ENCODE measurements at regions not wholly inside any gene's neighbourhood (a gene's known extent, or its start where the extent isn't known, plus 50 kb on each side); places are given as distances from the start of the nearest gene placed in this dataset.

DNA sequence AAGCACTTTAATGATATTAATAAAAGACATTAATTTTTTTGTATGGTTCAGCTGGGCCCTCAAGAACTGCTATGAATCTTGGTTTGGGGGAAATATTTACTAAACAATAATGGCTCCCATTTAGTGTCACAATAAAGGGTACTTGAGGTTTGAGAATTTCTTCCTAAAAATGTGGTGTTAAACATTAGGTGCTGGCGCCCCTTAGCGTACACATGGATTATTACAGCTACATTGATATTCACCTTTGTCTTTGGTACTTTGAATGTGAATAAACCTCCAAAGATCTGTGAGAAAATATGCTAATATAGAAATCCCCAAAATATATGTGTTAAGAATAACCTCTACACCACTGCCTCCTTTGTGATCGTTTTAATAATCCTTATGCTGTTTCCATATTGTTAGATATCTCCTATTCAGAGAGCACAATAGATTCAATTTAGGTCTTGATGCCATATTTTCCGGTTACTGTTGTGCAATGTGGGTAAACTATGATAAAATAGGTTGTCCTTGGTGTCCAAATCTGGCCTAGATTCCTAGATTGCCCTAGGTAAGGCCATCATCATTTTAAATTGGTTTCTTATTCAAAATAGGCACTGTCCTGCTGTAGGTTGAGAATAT lies 161.8 kb upstream of the CACNA2D1 start:
- TF ChIP-seq, protein P1, sequence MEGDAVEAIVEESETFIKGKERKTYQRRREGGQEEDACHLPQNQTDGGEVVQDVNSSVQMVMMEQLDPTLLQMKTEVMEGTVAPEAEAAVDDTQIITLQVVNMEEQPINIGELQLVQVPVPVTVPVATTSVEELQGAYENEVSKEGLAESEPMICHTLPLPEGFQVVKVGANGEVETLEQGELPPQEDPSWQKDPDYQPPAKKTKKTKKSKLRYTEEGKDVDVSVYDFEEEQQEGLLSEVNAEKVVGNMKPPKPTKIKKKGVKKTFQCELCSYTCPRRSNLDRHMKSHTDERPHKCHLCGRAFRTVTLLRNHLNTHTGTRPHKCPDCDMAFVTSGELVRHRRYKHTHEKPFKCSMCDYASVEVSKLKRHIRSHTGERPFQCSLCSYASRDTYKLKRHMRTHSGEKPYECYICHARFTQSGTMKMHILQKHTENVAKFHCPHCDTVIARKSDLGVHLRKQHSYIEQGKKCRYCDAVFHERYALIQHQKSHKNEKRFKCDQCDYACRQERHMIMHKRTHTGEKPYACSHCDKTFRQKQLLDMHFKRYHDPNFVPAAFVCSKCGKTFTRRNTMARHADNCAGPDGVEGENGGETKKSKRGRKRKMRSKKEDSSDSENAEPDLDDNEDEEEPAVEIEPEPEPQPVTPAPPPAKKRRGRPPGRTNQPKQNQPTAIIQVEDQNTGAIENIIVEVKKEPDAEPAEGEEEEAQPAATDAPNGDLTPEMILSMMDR (IDR thresholded peaks at IDR 0.05), result peak in 5 of 6 experiments; percentile 46 to 71 (median 60)
- no peak for TF ChIP-seq POLR2A (IDR thresholded peaks at IDR 0.05)

All from Peyer's patch (tissue), 4 donors.